Mucosa of descending colon (tissue), 3 donors: ENCODE measurements at regions not wholly inside any gene's neighbourhood (a gene's known extent, or its start where the extent isn't known, plus 50 kb on each side); places are given as distances from the start of the nearest gene placed in this dataset.

Experiments
- ATAC-seq: fragments of 200-7000 bp; cut with Tn5 transposase; one replicate; pipeline ENCODE4 v1.9.1; 2020; ENCODE audit warnings: mild to moderate bottlenecking, moderate library complexity
- DNase-seq, 3 donors: peaks; one replicate each; pipeline ENCODE4 v3.0.0-alpha.2; 2020
- H3K36me3 ChIP-seq: fragments of 200-600 bp; one replicate; pipeline ENCODE4 v1.8.0; 2021; ENCODE audit warnings: low read depth, mild to moderate bottlenecking
- H3K4me1 ChIP-seq: fragments of 200-600 bp; one replicate; pipeline ENCODE4 v1.8.0; 2021; ENCODE audit warnings: low read depth, mild to moderate bottlenecking
- H3K4me3 ChIP-seq: fragments of 200-600 bp; one replicate; pipeline ENCODE4 v1.8.0; 2021; ENCODE audit warnings: mild to moderate bottlenecking
- H3K9me3 ChIP-seq: fragments of 200-600 bp; one replicate; pipeline ENCODE4 v1.8.0; 2021; ENCODE audit warnings: mild to moderate bottlenecking
- intact Hi-C, 2 donors: fragments of 100-400 bp; cut with DNase I in 1 of 2; cut with micrococcal nuclease in 1 of 2; formaldehyde crosslinking; loops; one replicate each; pipeline versions ENCODE4 v1.11.0 to v1.11.1; 2022; cut with DNase I, micrococcal nuclease
- TF ChIP-seq, protein P1 (sequence below): fragments of 200-600 bp; IDR thresholded peaks from one replicate; pipeline ENCODE4 v1.8.0; 2022; ENCODE audit warnings: antibody characterized with exemption, mild to moderate bottlenecking
- donor health status: DM: no; HTN: no; CAD: no; lungs with moderate emphysema.
- donor health status: DM: no; HTN: no; CAD: no.
- donor health status: DM: no; HTN: yes; CAD: no.

DNA sequence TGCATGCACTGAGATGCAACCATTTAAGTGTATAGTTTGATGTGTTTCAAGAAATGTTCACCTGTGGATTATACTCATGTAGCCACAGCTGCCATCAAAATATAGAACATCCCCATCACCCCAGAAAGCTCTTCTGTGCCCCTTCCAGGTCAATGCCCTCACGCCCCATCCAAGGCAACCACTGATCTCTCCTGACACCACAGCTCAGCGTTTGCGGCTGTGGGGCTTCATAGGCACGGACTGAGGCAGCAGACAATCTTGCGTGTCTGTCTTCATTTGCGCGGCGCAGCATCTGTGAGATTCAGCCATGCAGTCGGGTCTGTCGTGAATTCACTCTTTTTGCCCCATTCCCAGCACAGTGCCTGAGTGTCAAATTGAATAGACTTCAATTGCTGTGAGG, 153.8 kb upstream of the UQCRFS1 start:
- no peak for ATAC-seq
- Histone ChIP-seq H3K9me3 (peaks cover 3% of the 10 kb centered on the region), H3K36me3 (no peaks in the 10 kb centered on the region), H3K4me1 (no peaks in the 10 kb centered on the region), H3K4me3 (no peak overlapping the region)
- DNase-seq = no peak
- intact Hi-C loops = no loop called here
- TF ChIP-seq, protein P1, sequence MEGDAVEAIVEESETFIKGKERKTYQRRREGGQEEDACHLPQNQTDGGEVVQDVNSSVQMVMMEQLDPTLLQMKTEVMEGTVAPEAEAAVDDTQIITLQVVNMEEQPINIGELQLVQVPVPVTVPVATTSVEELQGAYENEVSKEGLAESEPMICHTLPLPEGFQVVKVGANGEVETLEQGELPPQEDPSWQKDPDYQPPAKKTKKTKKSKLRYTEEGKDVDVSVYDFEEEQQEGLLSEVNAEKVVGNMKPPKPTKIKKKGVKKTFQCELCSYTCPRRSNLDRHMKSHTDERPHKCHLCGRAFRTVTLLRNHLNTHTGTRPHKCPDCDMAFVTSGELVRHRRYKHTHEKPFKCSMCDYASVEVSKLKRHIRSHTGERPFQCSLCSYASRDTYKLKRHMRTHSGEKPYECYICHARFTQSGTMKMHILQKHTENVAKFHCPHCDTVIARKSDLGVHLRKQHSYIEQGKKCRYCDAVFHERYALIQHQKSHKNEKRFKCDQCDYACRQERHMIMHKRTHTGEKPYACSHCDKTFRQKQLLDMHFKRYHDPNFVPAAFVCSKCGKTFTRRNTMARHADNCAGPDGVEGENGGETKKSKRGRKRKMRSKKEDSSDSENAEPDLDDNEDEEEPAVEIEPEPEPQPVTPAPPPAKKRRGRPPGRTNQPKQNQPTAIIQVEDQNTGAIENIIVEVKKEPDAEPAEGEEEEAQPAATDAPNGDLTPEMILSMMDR = no peak

GRCh38 chr19:29367791-29368222, 154.9 kb upstream of the UQCRFS1 start:
- TF ChIP-seq, protein P1 = no peak
- Histone ChIP-seq H3K4me3 (no peak overlapping the region), H3K36me3 (no peaks in the 10 kb centered on the region), H3K9me3 (no peaks in the 10 kb centered on the region), H3K4me1 (no peaks in the 10 kb centered on the region)
- intact Hi-C loops = no loop called here
- DNase-seq (no peak), ATAC-seq (no peak)

- no peak overlapping the region for H3K4me3 ChIP-seq
- H3K4me1 ChIP-seq = no peaks in the 10 kb centered on the region
- intact Hi-C loops = no loop called here
- TF ChIP-seq, protein P1 = no peak
- DNase-seq (no peak), ATAC-seq (no peak)
- H3K9me3 ChIP-seq = no peaks in the 10 kb centered on the region
- H3K36me3 ChIP-seq = no peaks in the 10 kb centered on the region
Measured at GRCh38 chr19:29370276-29370675, 155.5 kb upstream of the VSTM2B start.

- Histone ChIP-seq H3K9me3 (no peaks in the 10 kb centered on the region), H3K36me3 (no peaks in the 10 kb centered on the region), H3K4me1 (no peaks in the 10 kb centered on the region), H3K4me3 (no peak overlapping the region)
- no peak for DNase-seq
- TF ChIP-seq, protein P1 = no peak
- ATAC-seq = no peak
- intact Hi-C loops = no loop called here
Measured at GRCh38 chr19:29371251-29372090, 154.3 kb upstream of the VSTM2B start.

- TF ChIP-seq, protein P1 = no peak
- no peak for DNase-seq
Measured at GRCh38 chr19:29372091-29372415, 153.7 kb upstream of the VSTM2B start.

More at GRCh38 chr19:29372091-29372415, 153.7 kb upstream of the VSTM2B start:
- no peak for ATAC-seq
- no peaks in the 10 kb centered on the region for H3K9me3 ChIP-seq
- no peak overlapping the region for H3K4me3 ChIP-seq
- H3K36me3 ChIP-seq = no peaks in the 10 kb centered on the region
- intact Hi-C loops = no loop called here
- H3K4me1 ChIP-seq = no peaks in the 10 kb centered on the region
